ENCODE measurements at regions not wholly inside any gene's neighbourhood (a gene's known extent, or its start where the extent isn't known, plus 50 kb on each side); places are given as distances from the start of the nearest gene placed in this dataset.

- DNase-seq (no peak), ATAC-seq (no peak)
- Mint-ChIP-seq H3K4me1 (no peaks in the 10 kb centered on the region), H3K27ac (no peak overlapping the region), H3K9me3 (ENCODE audit: low read depth) (no peaks in the 10 kb centered on the region), H3K36me3 (ENCODE audit: low read depth) (no peaks in the 10 kb centered on the region), H3K27me3 (no peaks in the 10 kb centered on the region), H3K4me3 (no peak overlapping the region)
- ChIA-PET POLR2A (no interaction called here), CTCF (no interaction called here)
- intact Hi-C loops (cut with DNase I, micrococcal nuclease) = no loop called here
Measured at GRCh38 chr10:42969147-42969546, 107.7 kb upstream of the RET start.

DNA sequence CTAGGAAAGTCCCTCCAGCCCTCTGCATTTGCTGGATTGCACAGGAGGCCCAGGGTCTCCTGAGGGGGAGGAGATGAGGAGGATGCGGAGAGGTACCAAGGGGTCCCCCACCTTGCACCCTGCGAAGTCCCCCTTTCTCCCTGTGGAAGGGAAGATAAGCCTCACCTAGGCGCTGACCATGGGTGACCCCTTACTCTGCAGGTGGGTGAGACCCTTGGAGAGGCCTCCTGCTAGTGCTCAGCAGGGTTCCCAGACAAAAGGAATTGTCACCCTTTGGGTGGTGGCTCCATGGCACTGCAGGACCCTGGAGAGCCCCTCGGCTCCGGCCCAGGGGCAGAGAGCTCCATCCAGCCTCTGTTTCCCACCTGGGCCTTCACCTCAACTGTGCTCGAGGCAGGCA lies 107.0 kb upstream of the RET start:
- ChIA-PET CTCF (interaction anchor here (1.1 kb wide), 1 partner anchor 67 kb away, joined by 3 read pairs; no protein-coding TSS in a partner anchor), POLR2A (no interaction called here)
- no peak overlapping the region for H3K4me3 Mint-ChIP-seq
- no peaks in the 10 kb centered on the region for H3K9me3 Mint-ChIP-seq (ENCODE audit: low read depth)
- H3K4me1 Mint-ChIP-seq = no peaks in the 10 kb centered on the region
- H3K27me3 Mint-ChIP-seq = no peaks in the 10 kb centered on the region
- intact Hi-C loops (cut with DNase I, micrococcal nuclease) = no loop called here
- DNase-seq (no peak), ATAC-seq (no peak)
- H3K36me3 Mint-ChIP-seq (ENCODE audit: low read depth) = no peaks in the 10 kb centered on the region
- H3K27ac Mint-ChIP-seq = no peak overlapping the region

GRCh38 chr10:42970451-42971250 lies 106.2 kb upstream of the RET start:
- DNase-seq = no peak
- intact Hi-C loops (cut with DNase I, micrococcal nuclease) = no loop called here
- H3K4me1 Mint-ChIP-seq = no peaks in the 10 kb centered on the region
- no peak overlapping the region for H3K27ac Mint-ChIP-seq
- no peaks in the 10 kb centered on the region for H3K36me3 Mint-ChIP-seq (ENCODE audit: low read depth)
- H3K27me3 Mint-ChIP-seq = no peaks in the 10 kb centered on the region
- ChIA-PET CTCF (interaction anchor here (0.6 to 1.1 kb wide), 2 partner anchors 32 to 67 kb away, joined by 3 to 4 read pairs; no protein-coding TSS in a partner anchor), POLR2A (interaction anchor here (1.0 kb wide), 1 partner anchor 10 kb away, joined by 3 read pairs; no protein-coding TSS in a partner anchor)
- ATAC-seq = no peak
- H3K4me3 Mint-ChIP-seq = no peak overlapping the region
- no peaks in the 10 kb centered on the region for H3K9me3 Mint-ChIP-seq (ENCODE audit: low read depth)

- intact Hi-C loops (cut with DNase I, micrococcal nuclease) = no loop called here
- no peaks in the 10 kb centered on the region for H3K4me1 Mint-ChIP-seq
- no peaks in the 10 kb centered on the region for H3K36me3 Mint-ChIP-seq (ENCODE audit: low read depth)
- ChIA-PET POLR2A (interaction anchor here (1.0 kb wide), 1 partner anchor 10 kb away, joined by 3 read pairs; no protein-coding TSS in a partner anchor), CTCF (interaction anchor here (0.6 kb wide), 1 partner anchor 33 kb away, joined by 4 read pairs; no protein-coding TSS in a partner anchor)
- ATAC-seq (no peak), DNase-seq (no peak)
- no peaks in the 10 kb centered on the region for H3K27me3 Mint-ChIP-seq
- H3K9me3 Mint-ChIP-seq (ENCODE audit: low read depth) = no peaks in the 10 kb centered on the region
- no peak overlapping the region for H3K27ac Mint-ChIP-seq
- no peak overlapping the region for H3K4me3 Mint-ChIP-seq
Measured at GRCh38 chr10:42971251-42971599, 105.6 kb upstream of the RET start.

DNA sequence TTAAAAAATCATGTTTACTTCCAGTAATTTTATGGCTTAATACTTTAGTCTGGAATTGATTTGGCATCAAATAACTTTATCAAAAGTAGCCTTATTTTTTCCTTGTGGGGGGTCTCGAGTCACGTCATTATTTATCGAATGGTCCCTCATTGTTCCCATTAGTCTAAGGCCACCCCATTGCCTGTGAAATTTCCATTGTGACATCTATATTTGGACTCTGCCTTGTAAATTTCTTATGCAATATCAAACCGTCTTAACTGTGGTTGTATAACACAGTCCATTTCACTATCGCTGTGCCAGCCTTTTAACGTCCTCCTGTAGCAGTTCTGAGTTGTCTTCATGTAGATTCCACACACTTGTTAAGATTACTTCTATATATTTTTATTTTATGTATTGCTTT lies 103.9 kb upstream of the RET start:
- Mint-ChIP-seq H3K9me3 (ENCODE audit: low read depth) (no peaks in the 10 kb centered on the region), H3K27me3 (no peaks in the 10 kb centered on the region), H3K36me3 (ENCODE audit: low read depth) (no peaks in the 10 kb centered on the region), H3K4me3 (no peak overlapping the region), H3K27ac (no peak overlapping the region), H3K4me1 (no peaks in the 10 kb centered on the region)
- POLR2A ChIA-PET = no interaction called here
- intact Hi-C loops (cut with DNase I, micrococcal nuclease) = no loop called here
- CTCF ChIA-PET = no interaction called here
- DNase-seq (no peak), ATAC-seq (no peak)

DNA sequence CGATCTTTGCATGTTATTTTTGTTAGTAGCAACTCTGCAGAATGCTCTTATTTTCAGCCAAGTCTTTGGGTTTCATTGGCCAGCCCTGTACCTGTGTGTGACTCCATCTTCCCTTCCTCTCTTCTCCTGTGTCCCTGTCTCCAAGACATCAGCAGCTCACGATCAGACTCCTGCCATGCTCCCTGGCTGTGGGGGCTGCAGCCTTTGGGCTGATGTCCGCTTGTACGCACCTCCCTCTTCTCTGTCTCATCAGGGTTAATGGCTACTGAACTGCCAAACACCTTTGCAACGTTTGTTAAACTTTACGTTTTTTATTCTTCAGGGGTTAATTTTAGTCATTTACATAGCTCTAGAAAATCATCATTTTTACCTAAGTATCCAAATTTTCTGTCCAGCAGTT lies 103.5 kb upstream of the RET start:
- ATAC-seq (no peak), DNase-seq (no peak)
- intact Hi-C loops (cut with DNase I, micrococcal nuclease) = no loop called here
- H3K36me3 Mint-ChIP-seq (ENCODE audit: low read depth) = no peaks in the 10 kb centered on the region
- H3K9me3 Mint-ChIP-seq (ENCODE audit: low read depth) = no peaks in the 10 kb centered on the region
- ChIA-PET CTCF (interaction anchor here (0.8 kb wide), 1 partner anchor 49 kb away, joined by 3 read pairs; no protein-coding TSS in a partner anchor), POLR2A (no interaction called here)
- H3K4me3 Mint-ChIP-seq = no peak overlapping the region
- H3K27me3 Mint-ChIP-seq = no peaks in the 10 kb centered on the region
- H3K27ac Mint-ChIP-seq = no peak overlapping the region
- H3K4me1 Mint-ChIP-seq = no peaks in the 10 kb centered on the region

- DNase-seq = no peak
- no peaks in the 10 kb centered on the region for H3K9me3 Mint-ChIP-seq (ENCODE audit: low read depth)
- intact Hi-C loops (cut with DNase I, micrococcal nuclease) = no loop called here
- CTCF ChIA-PET = interaction anchor here (0.8 kb wide), 1 partner anchor 48 kb away, joined by 3 read pairs; no protein-coding TSS in a partner anchor
- H3K4me1 Mint-ChIP-seq = no peaks in the 10 kb centered on the region
- H3K27me3 Mint-ChIP-seq = no peaks in the 10 kb centered on the region
- no peak for ATAC-seq
- no peak overlapping the region for H3K27ac Mint-ChIP-seq
- no peak overlapping the region for H3K4me3 Mint-ChIP-seq
- POLR2A ChIA-PET = no interaction called here
- no peaks in the 10 kb centered on the region for H3K36me3 Mint-ChIP-seq (ENCODE audit: low read depth)
Measured at GRCh38 chr10:42973870-42974692, 102.8 kb upstream of the RET start.

GRCh38 chr10:42974693-42975002 lies 102.2 kb upstream of the RET start:
- DNase-seq (no peak), ATAC-seq (no peak)

GRCh38 chr10:42975005-42975493 lies 101.8 kb upstream of the RET start:
- CTCF ChIA-PET = no interaction called here
- no peak for DNase-seq
- ATAC-seq = no peak
- Mint-ChIP-seq H3K36me3 (ENCODE audit: low read depth) (no peaks in the 10 kb centered on the region), H3K27me3 (no peaks in the 10 kb centered on the region), H3K27ac (no peak overlapping the region), H3K9me3 (ENCODE audit: low read depth) (no peaks in the 10 kb centered on the region), H3K4me3 (no peak overlapping the region), H3K4me1 (no peaks in the 10 kb centered on the region)
- POLR2A ChIA-PET = no interaction called here
- intact Hi-C loops (cut with DNase I, micrococcal nuclease) = no loop called here

More at GRCh38 chr10:42974693-42975002, 102.2 kb upstream of the RET start:
- POLR2A ChIA-PET = no interaction called here
- H3K27ac Mint-ChIP-seq = no peak overlapping the region
- CTCF ChIA-PET = no interaction called here
- H3K27me3 Mint-ChIP-seq = no peaks in the 10 kb centered on the region
- intact Hi-C loops (cut with DNase I, micrococcal nuclease) = no loop called here
- H3K9me3 Mint-ChIP-seq (ENCODE audit: low read depth) = no peaks in the 10 kb centered on the region
- H3K4me1 Mint-ChIP-seq = no peaks in the 10 kb centered on the region
- H3K36me3 Mint-ChIP-seq (ENCODE audit: low read depth) = no peaks in the 10 kb centered on the region
- H3K4me3 Mint-ChIP-seq = no peak overlapping the region

- Mint-ChIP-seq H3K4me1 (no peaks in the 10 kb centered on the region), H3K9me3 (ENCODE audit: low read depth) (no peaks in the 10 kb centered on the region), H3K27me3 (no peaks in the 10 kb centered on the region), H3K36me3 (ENCODE audit: low read depth) (no peaks in the 10 kb centered on the region), H3K27ac (no peak overlapping the region), H3K4me3 (no peak overlapping the region)
- DNase-seq (peak; percentile 2), ATAC-seq (no peak)
- intact Hi-C loops (cut with DNase I, micrococcal nuclease) = no loop called here
- ChIA-PET CTCF (no interaction called here), POLR2A (interaction anchor here (0.5 kb wide), 1 partner anchor 436 kb away, joined by 3 read pairs; no protein-coding TSS in a partner anchor)
Measured at GRCh38 chr10:42975558-42976340, 101.1 kb upstream of the RET start.

GRCh38 chr10:42976351-42977031 lies 100.4 kb upstream of the RET start:
- Mint-ChIP-seq H3K4me3 (no peak overlapping the region), H3K36me3 (ENCODE audit: low read depth) (no peaks in the 10 kb centered on the region), H3K9me3 (ENCODE audit: low read depth) (no peaks in the 10 kb centered on the region), H3K4me1 (no peaks in the 10 kb centered on the region), H3K27ac (no peak overlapping the region), H3K27me3 (no peaks in the 10 kb centered on the region)
- ATAC-seq = no peak
- DNase-seq = peak; percentile 3
- ChIA-PET POLR2A (no interaction called here), CTCF (no interaction called here)
- intact Hi-C loops (cut with DNase I, micrococcal nuclease) = no loop called here
